ENCODE measurements at regions not wholly inside any gene's neighbourhood (a gene's known extent, or its start where the extent isn't known, plus 50 kb on each side); places are given as distances from the start of the nearest gene placed in this dataset.

- intact Hi-C loops (cut with DNase I, micrococcal nuclease), result no loop called here
- ChIA-PET CTCF (no interaction called here), POLR2A (no interaction called here)
- Mint-ChIP-seq H3K36me3 (ENCODE audit: low read depth) (no peaks in the 10 kb centered on the region), H3K9me3 (no peaks in the 10 kb centered on the region), H3K27ac (no peak overlapping the region), H3K27me3 (no peaks in the 10 kb centered on the region), H3K4me3 (no peak overlapping the region), H3K4me1 (ENCODE audit: low read depth) (no peaks in the 10 kb centered on the region)
- ATAC-seq (ENCODE audit: poor library complexity), result no peak
- Histone ChIP-seq H3K27ac (ENCODE audit: low read depth in 1 of 2, low read length in 2 of 2) (no peak overlapping the region), H3K9me3 (ENCODE audit: control insufficient read depth in 1 of 2, insufficient read depth in 1 of 2, low read length in 2 of 2) (peaks cover 0 to 18% of the 10 kb centered on the region in 2 experiments), H3K36me3 (ENCODE audit: insufficient read depth, low read length) (no peaks in the 10 kb centered on the region), H3K4me3 (ENCODE audit: low read length) (no peak overlapping the region), H3K4me1 (ENCODE audit: insufficient read depth, low read length) (no peaks in the 10 kb centered on the region), H3K27me3 (ENCODE audit: control insufficient read depth in 1 of 2, insufficient read depth in 2 of 2, low read length in 2 of 2) (no peaks in the 10 kb centered on the region)
- DNase-seq, result no peak
- no peak for TF ChIP-seq CTCF (IDR thresholded peaks at IDR 0.05)
Measured at GRCh38 chr2:2874805-2875204, 502.8 kb downstream of the EIPR1 start.

- no peak for DNase-seq
- no peaks in the 10 kb centered on the region for H3K27me3 Mint-ChIP-seq
- TF ChIP-seq CTCF (IDR thresholded peaks at IDR 0.05), result no peak
- no peaks in the 10 kb centered on the region for H3K9me3 Mint-ChIP-seq
- Histone ChIP-seq H3K4me1 (ENCODE audit: insufficient read depth, low read length) (no peaks in the 10 kb centered on the region), H3K9me3 (ENCODE audit: control insufficient read depth in 1 of 2, insufficient read depth in 1 of 2, low read length in 2 of 2) (peaks cover 0 to 18% of the 10 kb centered on the region in 2 experiments), H3K27ac (ENCODE audit: low read depth in 1 of 2, low read length in 2 of 2) (no peak overlapping the region), H3K36me3 (ENCODE audit: insufficient read depth, low read length) (no peaks in the 10 kb centered on the region), H3K4me3 (ENCODE audit: low read length) (no peak overlapping the region), H3K27me3 (ENCODE audit: control insufficient read depth in 1 of 2, insufficient read depth in 2 of 2, low read length in 2 of 2) (no peaks in the 10 kb centered on the region)
- no peak for ATAC-seq (ENCODE audit: poor library complexity)
- ChIA-PET CTCF (no interaction called here), POLR2A (no interaction called here)
- H3K27ac Mint-ChIP-seq, result no peak overlapping the region
- H3K4me1 Mint-ChIP-seq (ENCODE audit: low read depth), result no peaks in the 10 kb centered on the region
- intact Hi-C loops (cut with DNase I, micrococcal nuclease), result no loop called here
- no peaks in the 10 kb centered on the region for H3K36me3 Mint-ChIP-seq (ENCODE audit: low read depth)
- no peak overlapping the region for H3K4me3 Mint-ChIP-seq
Measured at GRCh38 chr2:2874341-2874740, 503.3 kb downstream of the EIPR1 start.

GRCh38 chr2:2873450-2873811, 504.2 kb downstream of the EIPR1 start:
- CTCF ChIA-PET, result no interaction called here
- Histone ChIP-seq H3K9me3 (ENCODE audit: control insufficient read depth in 1 of 2, insufficient read depth in 1 of 2, low read length in 2 of 2) (peaks cover 0 to 12% of the 10 kb centered on the region in 2 experiments), H3K27ac (ENCODE audit: low read depth in 1 of 2, low read length in 2 of 2) (no peak overlapping the region), H3K36me3 (ENCODE audit: insufficient read depth, low read length) (no peaks in the 10 kb centered on the region), H3K27me3 (ENCODE audit: control insufficient read depth in 1 of 2, insufficient read depth in 2 of 2, low read length in 2 of 2) (no peaks in the 10 kb centered on the region), H3K4me3 (ENCODE audit: low read length) (no peak overlapping the region), H3K4me1 (ENCODE audit: insufficient read depth, low read length) (no peaks in the 10 kb centered on the region)
- ATAC-seq (ENCODE audit: poor library complexity), result no peak
- H3K27ac Mint-ChIP-seq, result no peak overlapping the region
- intact Hi-C loops (cut with DNase I, micrococcal nuclease), result no loop called here
- DNase-seq, result no peak
- H3K4me1 Mint-ChIP-seq (ENCODE audit: low read depth), result no peaks in the 10 kb centered on the region
- H3K27me3 Mint-ChIP-seq, result no peaks in the 10 kb centered on the region
- H3K36me3 Mint-ChIP-seq (ENCODE audit: low read depth), result no peaks in the 10 kb centered on the region
- POLR2A ChIA-PET, result no interaction called here
- no peaks in the 10 kb centered on the region for H3K9me3 Mint-ChIP-seq
- TF ChIP-seq CTCF (IDR thresholded peaks at IDR 0.05), result no peak
- H3K4me3 Mint-ChIP-seq, result no peak overlapping the region

All from CD4-positive, alpha-beta T cell (primary cell).